ENCODE measurements at regions not wholly inside any gene's neighbourhood (a gene's known extent, or its start where the extent isn't known, plus 50 kb on each side); places are given as distances from the start of the nearest gene placed in this dataset.

DNA sequence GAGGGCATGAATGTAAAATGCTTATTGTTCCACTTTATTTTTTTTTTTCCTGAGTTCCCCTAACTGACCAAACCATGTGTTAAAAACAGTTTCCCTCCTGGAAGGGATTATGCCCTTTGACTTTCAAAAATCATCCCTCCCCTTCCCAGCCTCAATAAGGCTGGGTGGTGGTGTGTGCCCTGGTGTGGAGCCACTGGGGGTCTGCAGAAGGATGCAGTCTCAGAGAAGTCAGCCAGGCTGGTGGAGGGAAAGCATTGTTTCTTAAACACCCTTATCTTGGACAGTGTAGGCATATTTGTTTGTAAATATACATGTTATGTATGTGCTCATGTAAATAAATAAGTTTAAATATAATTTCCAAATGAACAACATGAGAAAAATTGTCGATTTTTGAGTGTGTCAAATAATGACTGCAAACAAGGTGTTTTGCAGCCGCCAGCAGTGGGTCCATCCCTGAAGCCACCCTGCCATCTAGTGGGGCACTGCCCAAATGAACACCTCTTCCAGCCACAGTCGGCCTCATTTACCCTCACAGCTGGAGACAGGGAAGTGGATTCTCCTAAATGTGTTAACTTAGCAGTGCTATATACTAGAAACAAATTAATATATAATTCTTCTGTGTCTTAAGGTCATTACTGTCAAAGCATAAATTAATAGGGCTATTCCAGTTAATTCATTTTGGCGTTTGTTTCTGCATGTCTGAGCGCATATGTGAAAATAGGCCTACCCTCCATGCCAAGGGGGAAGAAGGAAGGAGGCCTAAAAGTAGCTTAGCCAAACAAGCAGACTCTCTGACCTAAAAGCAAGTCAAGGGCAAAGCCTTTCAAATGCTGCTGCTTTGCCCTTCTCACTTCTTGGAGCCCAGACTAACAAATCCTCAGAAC, 209.6 kb upstream of the PIK3C3 start:
- no peaks in the 10 kb centered on the region for H3K4me1 ChIP-seq (ENCODE audit: insufficient read depth, insufficient read length)
- DNase-seq (ENCODE audit: low read depth, low spot score): peak; percentile 43
- no peaks in the 10 kb centered on the region for H3K9me3 ChIP-seq (ENCODE audit: insufficient read depth, low read length)
- TF ChIP-seq SUZ12 (IDR thresholded peaks at IDR 0.05; ENCODE audit: extremely low read depth, insufficient read depth, insufficient read length) (no peak), ZNF274 (IDR thresholded peaks at IDR 0.05; ENCODE audit: low read depth, low read length) (no peak), YY1 (IDR thresholded peaks at IDR 0.05; ENCODE audit: insufficient read depth, insufficient read length) (no peak)
- H3K4me3 ChIP-seq (ENCODE audit: insufficient read length, low read depth): no peak overlapping the region
- H3K9ac ChIP-seq (ENCODE audit: insufficient read length, low read depth): no peak overlapping the region
- H3K36me3 ChIP-seq (ENCODE audit: insufficient read depth, insufficient read length, low read length): no peaks in the 10 kb centered on the region
- no peaks in the 10 kb centered on the region for H3K27me3 ChIP-seq (ENCODE audit: insufficient read depth, insufficient read length)

DNA sequence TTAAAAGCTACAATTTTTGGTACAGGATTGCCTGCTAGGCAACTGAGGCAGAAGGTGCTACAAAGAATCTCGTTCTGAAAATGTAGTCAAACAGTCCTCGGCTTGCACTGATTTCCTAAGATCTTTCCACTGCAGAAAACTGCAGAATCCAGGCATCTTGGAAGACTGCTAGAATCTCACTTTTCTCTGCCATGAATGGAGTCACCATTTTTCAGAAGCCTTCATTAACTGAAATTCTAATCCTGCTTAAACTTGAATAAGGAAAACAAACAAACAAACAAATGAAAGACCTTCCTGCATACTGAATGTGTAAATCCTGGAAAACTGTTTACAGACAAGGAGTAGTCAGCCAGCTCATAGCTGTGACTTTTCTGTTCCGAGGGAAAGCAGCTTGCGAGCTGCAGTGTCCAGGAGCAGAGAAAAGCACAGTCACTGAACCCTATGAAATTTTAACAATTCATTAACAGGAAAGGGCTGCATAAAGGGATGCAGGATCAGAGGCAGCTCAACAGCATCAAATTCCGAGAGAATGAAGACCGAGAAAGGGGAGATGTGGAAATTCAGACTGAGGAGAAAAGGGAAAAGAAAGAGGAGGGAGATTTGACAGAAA, 210.5 kb upstream of the PIK3C3 start:
- Histone ChIP-seq H3K4me3 (ENCODE audit: insufficient read length, low read depth) (peak overlapping the region; percentile 6), H3K9me3 (ENCODE audit: insufficient read depth, low read length) (no peaks in the 10 kb centered on the region), H3K36me3 (ENCODE audit: insufficient read depth, insufficient read length, low read length) (no peaks in the 10 kb centered on the region), H3K4me1 (ENCODE audit: insufficient read depth, insufficient read length) (no peaks in the 10 kb centered on the region), H3K9ac (ENCODE audit: insufficient read length, low read depth) (peak overlapping the region; percentile 10), H3K27me3 (ENCODE audit: insufficient read depth, insufficient read length) (no peaks in the 10 kb centered on the region)
- no peak for DNase-seq (ENCODE audit: low read depth, low spot score)
- TF ChIP-seq SUZ12 (IDR thresholded peaks at IDR 0.05; ENCODE audit: extremely low read depth, insufficient read depth, insufficient read length): no peak
- no peak for TF ChIP-seq ZNF274 (IDR thresholded peaks at IDR 0.05; ENCODE audit: low read depth, low read length)
- TF ChIP-seq YY1 (IDR thresholded peaks at IDR 0.05; ENCODE audit: insufficient read depth, insufficient read length): no peak

GRCh38 chr18:41737218-41737617, 217.8 kb upstream of the PIK3C3 start:
- DNase-seq (ENCODE audit: low read depth, low spot score): no peak
- TF ChIP-seq YY1 (IDR thresholded peaks at IDR 0.05; ENCODE audit: insufficient read depth, insufficient read length): no peak
- TF ChIP-seq ZNF274 (IDR thresholded peaks at IDR 0.05; ENCODE audit: low read depth, low read length): no peak
- no peak for TF ChIP-seq SUZ12 (IDR thresholded peaks at IDR 0.05; ENCODE audit: extremely low read depth, insufficient read depth, insufficient read length)
- Histone ChIP-seq H3K4me3 (ENCODE audit: insufficient read length, low read depth) (no peak overlapping the region), H3K36me3 (ENCODE audit: insufficient read depth, insufficient read length, low read length) (no peaks in the 10 kb centered on the region), H3K4me1 (ENCODE audit: insufficient read depth, insufficient read length) (no peaks in the 10 kb centered on the region), H3K27me3 (ENCODE audit: insufficient read depth, insufficient read length) (no peaks in the 10 kb centered on the region), H3K9ac (ENCODE audit: insufficient read length, low read depth) (no peak overlapping the region), H3K9me3 (ENCODE audit: insufficient read depth, low read length) (no peaks in the 10 kb centered on the region)

DNA sequence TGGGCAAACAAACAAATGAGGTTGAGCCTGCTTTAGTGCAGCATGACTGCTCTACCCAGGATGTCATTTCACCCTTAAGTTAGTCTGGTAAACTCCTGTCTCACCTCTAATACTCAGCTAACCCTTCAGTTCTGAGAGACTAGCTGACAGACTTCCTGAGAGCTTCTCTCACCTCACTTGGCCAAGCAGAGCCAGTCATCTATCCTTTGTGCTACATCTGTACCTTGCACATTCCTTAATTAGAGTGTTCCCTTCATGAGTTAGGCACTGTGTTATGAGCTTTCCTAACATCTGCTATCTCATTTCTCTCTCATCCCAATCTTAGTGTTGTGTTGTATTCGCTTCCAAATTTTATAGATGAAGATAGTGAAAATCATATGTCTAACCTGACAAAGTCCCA, 220.1 kb upstream of the PIK3C3 start:
- H3K9me3 ChIP-seq (ENCODE audit: insufficient read depth, low read length): no peaks in the 10 kb centered on the region
- H3K36me3 ChIP-seq (ENCODE audit: insufficient read depth, insufficient read length, low read length): no peaks in the 10 kb centered on the region
- no peak for DNase-seq (ENCODE audit: low read depth, low spot score)
- no peaks in the 10 kb centered on the region for H3K4me1 ChIP-seq (ENCODE audit: insufficient read depth, insufficient read length)
- no peak overlapping the region for H3K9ac ChIP-seq (ENCODE audit: insufficient read length, low read depth)
- no peak overlapping the region for H3K4me3 ChIP-seq (ENCODE audit: insufficient read length, low read depth)
- TF ChIP-seq YY1 (IDR thresholded peaks at IDR 0.05; ENCODE audit: insufficient read depth, insufficient read length) (no peak), SUZ12 (IDR thresholded peaks at IDR 0.05; ENCODE audit: extremely low read depth, insufficient read depth, insufficient read length) (no peak), ZNF274 (IDR thresholded peaks at IDR 0.05; ENCODE audit: low read depth, low read length) (no peak)
- H3K27me3 ChIP-seq (ENCODE audit: insufficient read depth, insufficient read length): no peaks in the 10 kb centered on the region

- H3K9me3 ChIP-seq (ENCODE audit: insufficient read depth, low read length): no peaks in the 10 kb centered on the region
- DNase-seq (ENCODE audit: low read depth, low spot score): no peak
- TF ChIP-seq SUZ12 (IDR thresholded peaks at IDR 0.05; ENCODE audit: extremely low read depth, insufficient read depth, insufficient read length) (no peak), ZNF274 (IDR thresholded peaks at IDR 0.05; ENCODE audit: low read depth, low read length) (no peak), YY1 (IDR thresholded peaks at IDR 0.05; ENCODE audit: insufficient read depth, insufficient read length) (no peak)
- H3K4me1 ChIP-seq (ENCODE audit: insufficient read depth, insufficient read length): no peaks in the 10 kb centered on the region
- no peaks in the 10 kb centered on the region for H3K27me3 ChIP-seq (ENCODE audit: insufficient read depth, insufficient read length)
- H3K36me3 ChIP-seq (ENCODE audit: insufficient read depth, insufficient read length, low read length): no peaks in the 10 kb centered on the region
- H3K9ac ChIP-seq (ENCODE audit: insufficient read length, low read depth): no peak overlapping the region
- no peak overlapping the region for H3K4me3 ChIP-seq (ENCODE audit: insufficient read length, low read depth)
Measured at GRCh38 chr18:41732356-41732755, 222.7 kb upstream of the PIK3C3 start.

GRCh38 chr18:41731884-41732283, 223.2 kb upstream of the PIK3C3 start:
- Histone ChIP-seq H3K4me1 (ENCODE audit: insufficient read depth, insufficient read length) (no peaks in the 10 kb centered on the region), H3K36me3 (ENCODE audit: insufficient read depth, insufficient read length, low read length) (no peaks in the 10 kb centered on the region), H3K9me3 (ENCODE audit: insufficient read depth, low read length) (no peaks in the 10 kb centered on the region), H3K27me3 (ENCODE audit: insufficient read depth, insufficient read length) (no peaks in the 10 kb centered on the region), H3K9ac (ENCODE audit: insufficient read length, low read depth) (no peak overlapping the region), H3K4me3 (ENCODE audit: insufficient read length, low read depth) (no peak overlapping the region)
- no peak for TF ChIP-seq YY1 (IDR thresholded peaks at IDR 0.05; ENCODE audit: insufficient read depth, insufficient read length)
- no peak for TF ChIP-seq ZNF274 (IDR thresholded peaks at IDR 0.05; ENCODE audit: low read depth, low read length)
- TF ChIP-seq SUZ12 (IDR thresholded peaks at IDR 0.05; ENCODE audit: extremely low read depth, insufficient read depth, insufficient read length): no peak
- DNase-seq (ENCODE audit: low read depth, low spot score): no peak

DNA sequence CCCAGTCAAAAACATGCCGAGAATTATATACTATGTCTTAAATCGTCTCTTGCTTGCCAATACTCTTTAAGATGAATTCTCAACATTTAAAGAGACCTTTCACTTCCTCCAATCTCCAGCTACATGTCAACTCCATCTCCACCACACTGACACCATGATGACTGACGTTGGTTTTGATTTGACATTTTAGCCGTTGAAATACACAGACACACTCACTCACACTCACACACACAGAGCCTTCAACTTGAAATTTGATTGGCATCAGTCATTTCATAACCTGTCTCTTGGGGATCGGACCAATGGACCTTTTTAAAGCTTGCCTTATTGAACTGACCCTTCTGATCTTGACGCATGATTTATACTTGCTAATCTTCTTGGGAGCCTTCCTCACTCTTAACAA, 230.8 kb upstream of the PIK3C3 start:
- no peak for DNase-seq (ENCODE audit: low read depth, low spot score)
- no peaks in the 10 kb centered on the region for H3K36me3 ChIP-seq (ENCODE audit: insufficient read depth, insufficient read length, low read length)
- no peaks in the 10 kb centered on the region for H3K27me3 ChIP-seq (ENCODE audit: insufficient read depth, insufficient read length)
- no peak overlapping the region for H3K9ac ChIP-seq (ENCODE audit: insufficient read length, low read depth)
- H3K4me1 ChIP-seq (ENCODE audit: insufficient read depth, insufficient read length): no peaks in the 10 kb centered on the region
- TF ChIP-seq SUZ12 (IDR thresholded peaks at IDR 0.05; ENCODE audit: extremely low read depth, insufficient read depth, insufficient read length): no peak
- TF ChIP-seq YY1 (IDR thresholded peaks at IDR 0.05; ENCODE audit: insufficient read depth, insufficient read length): no peak
- no peak for TF ChIP-seq ZNF274 (IDR thresholded peaks at IDR 0.05; ENCODE audit: low read depth, low read length)
- H3K9me3 ChIP-seq (ENCODE audit: insufficient read depth, low read length): no peaks in the 10 kb centered on the region
- H3K4me3 ChIP-seq (ENCODE audit: insufficient read length, low read depth): no peak overlapping the region

Measured in NT2/D1 (cell line).